Esophagus muscularis mucosa (tissue), 3 donors: ENCODE measurements at regions not wholly inside any gene's neighbourhood (a gene's known extent, or its start where the extent isn't known, plus 50 kb on each side); places are given as distances from the start of the nearest gene placed in this dataset.

Source experiments
- POLR2A ChIP-seq: fragments of 450-650 bp; IDR thresholded peaks from one replicate; pipeline ENCODE4 v1.6.1; 2017; ENCODE audit warnings: antibody characterized with exemption, moderate library complexity, mild to moderate bottlenecking, low read depth
- TF ChIP-seq, protein P1 (sequence below), 3 experiments: fragments of 200-600 bp in 2 of 3; fragments of 450-650 bp in 1 of 3; sonication (generic) in 2 of 3; IDR thresholded peaks; one replicate each; pipeline ENCODE4 v1.5.1; 2017 to 2019; ENCODE audit warnings: antibody characterized with exemption in 3 of 3, mild to moderate bottlenecking in 2 of 3, moderate library complexity in 1 of 3

DNA sequence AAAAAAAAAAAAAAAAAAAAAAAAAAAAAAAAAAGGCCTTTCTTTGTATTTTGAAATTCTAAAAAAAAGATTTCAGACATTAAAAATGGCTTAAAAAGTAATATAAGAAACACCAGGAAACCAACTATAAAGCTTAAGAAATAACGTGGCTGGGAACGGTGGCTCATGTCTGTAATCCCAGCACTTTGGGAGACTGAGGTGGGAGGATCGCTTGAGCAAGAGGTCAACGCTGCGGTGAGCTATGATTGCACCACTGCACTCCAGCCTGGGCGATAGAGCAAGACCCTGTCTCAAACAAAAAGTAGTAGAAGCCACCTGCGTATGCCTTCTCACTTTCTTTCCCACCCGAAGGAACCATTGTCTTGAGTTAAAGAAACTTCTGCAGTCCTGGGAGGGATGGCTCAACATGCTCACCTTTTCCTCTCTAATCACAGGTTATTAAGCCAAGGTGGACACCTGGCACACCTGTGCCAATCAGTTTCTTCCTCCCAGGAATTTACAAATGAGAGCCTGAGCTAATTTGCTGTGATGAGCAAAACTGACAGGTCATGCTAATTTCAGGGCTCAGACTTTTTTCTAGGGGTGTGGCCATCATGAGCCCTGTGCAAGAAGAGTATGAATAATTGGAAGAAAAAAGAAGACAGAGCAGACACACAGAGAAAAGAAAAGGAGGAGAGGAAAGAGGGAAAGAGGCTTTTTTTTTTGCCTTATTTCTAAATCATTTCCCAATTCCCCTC, 72.0 kb upstream of the PARD3 start:
- TF ChIP-seq, protein P1, sequence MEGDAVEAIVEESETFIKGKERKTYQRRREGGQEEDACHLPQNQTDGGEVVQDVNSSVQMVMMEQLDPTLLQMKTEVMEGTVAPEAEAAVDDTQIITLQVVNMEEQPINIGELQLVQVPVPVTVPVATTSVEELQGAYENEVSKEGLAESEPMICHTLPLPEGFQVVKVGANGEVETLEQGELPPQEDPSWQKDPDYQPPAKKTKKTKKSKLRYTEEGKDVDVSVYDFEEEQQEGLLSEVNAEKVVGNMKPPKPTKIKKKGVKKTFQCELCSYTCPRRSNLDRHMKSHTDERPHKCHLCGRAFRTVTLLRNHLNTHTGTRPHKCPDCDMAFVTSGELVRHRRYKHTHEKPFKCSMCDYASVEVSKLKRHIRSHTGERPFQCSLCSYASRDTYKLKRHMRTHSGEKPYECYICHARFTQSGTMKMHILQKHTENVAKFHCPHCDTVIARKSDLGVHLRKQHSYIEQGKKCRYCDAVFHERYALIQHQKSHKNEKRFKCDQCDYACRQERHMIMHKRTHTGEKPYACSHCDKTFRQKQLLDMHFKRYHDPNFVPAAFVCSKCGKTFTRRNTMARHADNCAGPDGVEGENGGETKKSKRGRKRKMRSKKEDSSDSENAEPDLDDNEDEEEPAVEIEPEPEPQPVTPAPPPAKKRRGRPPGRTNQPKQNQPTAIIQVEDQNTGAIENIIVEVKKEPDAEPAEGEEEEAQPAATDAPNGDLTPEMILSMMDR (IDR thresholded peaks at IDR 0.05), result no peak
- no peak for TF ChIP-seq POLR2A
